Breast epithelium (tissue), 3 donors: ENCODE measurements at regions not wholly inside any gene's neighbourhood (a gene's known extent, or its start where the extent isn't known, plus 50 kb on each side); places are given as distances from the start of the nearest gene placed in this dataset.

Experiments
- CTCF ChIP-seq, 3 donors: fragments of 450-650 bp; IDR thresholded peaks; one replicate each; pipeline ENCODE4 v1.5.1; 2016 to 2017; ENCODE audit warnings: antibody characterized with exemption in 3 of 3, mild to moderate bottlenecking in 3 of 3, moderate library complexity in 3 of 3
- POLR2A ChIP-seq: fragments of 450-650 bp; IDR thresholded peaks from one replicate; pipeline ENCODE4 v1.6.1; 2016; ENCODE audit warnings: antibody characterized with exemption, mild to moderate bottlenecking, moderate library complexity

GRCh38 chr6:142685852-142686506, 259.0 kb downstream of the HIVEP2 start:
- TF ChIP-seq CTCF (IDR thresholded peaks at IDR 0.05) (no peak), POLR2A (no peak)
